SK-N-MC (cell line): ENCODE measurements at regions not wholly inside any gene's neighbourhood (a gene's known extent, or its start where the extent isn't known, plus 50 kb on each side); places are given as distances from the start of the nearest gene placed in this dataset.

Source experiments
- EZH2 ChIP-seq: fragments of 200-600 bp; sonication (generic); IDR thresholded peaks from one replicate; pipeline ENCODE4 v1.6.1; 2017; ENCODE audit warnings: antibody characterized with exemption
- FOXP2 ChIP-seq: optimal IDR thresholded peaks from 2 replicates; pipeline ENCODE3; 2011; ENCODE audit warnings: mild to moderate bottlenecking, moderate library complexity; ENCODE audit not compliant: insufficient read depth; ENCODE audit errors: extremely low read length, control extremely low read depth
- POLR2AphosphoS5 ChIP-seq: IDR thresholded peaks from 2 replicates; pipeline ENCODE4 v1.6.1; 2012; ENCODE audit warnings: mild to moderate bottlenecking, low read depth, low read length, borderline replicate concordance

GRCh38 chr6:12536416-12536815 is 180.2 kb upstream of the PHACTR1 start:
- TF ChIP-seq POLR2AphosphoS5, result no peak
- TF ChIP-seq EZH2, result no peak
- no peak for TF ChIP-seq FOXP2
